PC-3 (cell line): ENCODE measurements at regions not wholly inside any gene's neighbourhood (a gene's known extent, or its start where the extent isn't known, plus 50 kb on each side); places are given as distances from the start of the nearest gene placed in this dataset.

Source experiments
- ATAC-seq: fragments of 200-7000 bp; cut with Tn5 transposase; 2 replicates; pipeline ENCODE4 v1.9.1; 2020; ENCODE audit warnings: mild to moderate bottlenecking, moderate library complexity
- BruUV-seq: library from RNA; stranded (reverse); fragments of 400-500 nt; replicated peaks from 2 replicates; lab custom pipeline; 2021; lab: Mats Ljungman, UMichigan
- CTCF ChIA-PET: fragments of 300-600 bp; sonication (Branson Sonifier 250); formaldehyde crosslinking; loops from one replicate; lab custom pipeline; 2022; ENCODE audit warnings: antibody characterized with exemption; lab: Charles Lee
- POLR2A ChIA-PET: fragments of 300-600 bp; sonication (Branson Sonifier 250); formaldehyde crosslinking; loops from one replicate; lab custom pipeline; 2022; ENCODE audit warnings: antibody characterized with exemption; ENCODE audit not compliant: unreplicated experiment; lab: Charles Lee
- DNase-seq: peaks from one replicate; pipeline ENCODE4 v3.0.0-alpha.2; 2015
- H2AFZ ChIP-seq: fragments of 300-600 bp; sonication (generic); 2 replicates; pipeline ENCODE4 v1.6.0; 2016; ENCODE audit warnings: antibody characterized with exemption, low read length
- H3F3A ChIP-seq: fragments of 300-600 bp; sonication (generic); one replicate; pipeline ENCODE4 v1.6.0; 2017; ENCODE audit warnings: antibody characterized with exemption, low read length, control low read depth, mild to moderate bottlenecking; ENCODE audit not compliant: unreplicated experiment
- H3K27ac ChIP-seq: fragments of 300-600 bp; sonication (generic); 2 replicates; pipeline ENCODE4 v1.5.1; 2016; ENCODE audit warnings: mild to moderate bottlenecking, low read length
- H3K27me3 ChIP-seq: fragments of 300-600 bp; sonication (generic); 2 replicates; pipeline ENCODE4 v1.6.1; 2016; ENCODE audit warnings: low read length, mixed read lengths
- H3K36me3 ChIP-seq: fragments of 300-600 bp; sonication (generic); 2 replicates; pipeline ENCODE4 v1.6.1; 2016; ENCODE audit warnings: low read depth, mixed run types, low read length, mixed read lengths
- H3K4me1 ChIP-seq: fragments of 300-600 bp; sonication (generic); 2 replicates; pipeline ENCODE4 v1.5.1; 2016; ENCODE audit warnings: low read length; ENCODE audit not compliant: insufficient read depth
- H3K4me2 ChIP-seq: fragments of 300-600 bp; sonication (generic); 2 replicates; pipeline ENCODE4 v1.6.0; 2016; ENCODE audit warnings: low read length
- H3K4me3 ChIP-seq: fragments of 300-600 bp; sonication (generic); 2 replicates; pipeline ENCODE4 v1.5.1; 2016; ENCODE audit warnings: mild to moderate bottlenecking, low read length, mixed read lengths
- H3K79me2 ChIP-seq: fragments of 300-600 bp; sonication (generic); 2 replicates; pipeline ENCODE4 v1.6.1; 2017; ENCODE audit warnings: low read length, mixed read lengths
- H3K9ac ChIP-seq: fragments of 300-600 bp; sonication (generic); 2 replicates; pipeline ENCODE4 v1.6.0; 2016; ENCODE audit warnings: mild to moderate bottlenecking, low read length
- H3K9me2 ChIP-seq: fragments of 300-600 bp; sonication (generic); replicated peaks from 2 replicates; pipeline ENCODE4 v1.6.1; 2016; ENCODE audit warnings: mixed run types, low read length, mixed read lengths
- H3K9me3 ChIP-seq: fragments of 300-600 bp; sonication (generic); 2 replicates; pipeline ENCODE4 v1.6.1; 2016; ENCODE audit warnings: low read length, mixed read lengths
- H4K20me1 ChIP-seq: fragments of 300-600 bp; sonication (generic); 2 replicates; pipeline ENCODE4 v1.6.1; 2016; ENCODE audit warnings: low read length, mixed read lengths
- EZH2 ChIP-seq: fragments of 300-600 bp; sonication (generic); IDR thresholded peaks from one replicate; pipeline ENCODE4 v1.6.1; 2017; ENCODE audit warnings: antibody characterized with exemption, mild to moderate bottlenecking, low read length; ENCODE audit not compliant: unreplicated experiment
- EZH2phosphoT487 ChIP-seq: fragments of 300-600 bp; sonication (generic); IDR thresholded peaks from 2 replicates; pipeline ENCODE4 v1.6.1; 2018; ENCODE audit warnings: mild to moderate bottlenecking, antibody characterized with exemption, low read length, borderline replicate concordance
- intact Hi-C: fragments of 100-400 bp; cut with micrococcal nuclease; formaldehyde crosslinking; loops from 2 replicates; pipeline ENCODE4 v1.9.0; 2023
- TF ChIP-seq, protein P1 (sequence below): fragments of 300-600 bp; sonication (generic); conservative IDR thresholded peaks from 2 replicates; pipeline ENCODE4 v1.5.1; 2017; ENCODE audit warnings: antibody characterized with exemption, low read depth, mild to moderate bottlenecking, low read length

DNA sequence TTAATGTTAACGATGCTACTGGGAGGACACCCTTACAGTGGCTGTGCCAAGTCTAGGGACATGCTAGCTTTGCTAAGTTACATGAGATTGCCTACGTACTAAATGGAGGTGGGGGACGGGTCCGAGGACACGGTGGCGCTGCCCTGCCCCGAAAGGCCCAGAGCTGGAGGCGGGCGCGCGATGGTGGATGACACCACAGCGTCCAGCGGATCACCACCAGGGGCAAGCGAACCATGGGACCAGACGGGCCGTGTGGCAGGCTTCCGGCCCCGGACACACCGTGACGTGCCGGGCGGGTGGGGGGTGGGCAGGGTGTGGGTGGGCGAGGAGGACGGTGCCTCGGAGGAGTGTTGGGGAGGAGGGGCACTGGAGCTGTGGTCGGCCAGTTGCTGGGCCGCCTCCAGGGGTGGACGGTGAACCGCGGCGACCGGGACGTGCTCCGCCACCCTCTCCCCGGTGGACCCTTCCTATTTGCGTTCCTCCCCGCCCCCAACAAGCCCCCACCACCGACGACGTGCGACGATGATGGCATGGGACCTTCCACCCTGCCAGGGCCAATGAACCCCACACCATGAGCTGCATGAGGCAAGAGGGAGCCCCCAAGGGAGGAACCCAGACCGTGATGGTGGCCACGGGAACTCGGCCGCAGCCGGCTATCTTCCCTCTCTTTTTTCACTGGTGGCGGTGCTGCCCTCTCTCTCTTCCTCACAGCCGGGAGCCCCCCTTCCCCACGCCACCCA is 773.3 kb upstream of the DEFB115 start:
- H3K9ac ChIP-seq = no peak overlapping the region
- TF ChIP-seq EZH2phosphoT487 (no peak), EZH2 (no peak)
- TF ChIP-seq, protein P1, sequence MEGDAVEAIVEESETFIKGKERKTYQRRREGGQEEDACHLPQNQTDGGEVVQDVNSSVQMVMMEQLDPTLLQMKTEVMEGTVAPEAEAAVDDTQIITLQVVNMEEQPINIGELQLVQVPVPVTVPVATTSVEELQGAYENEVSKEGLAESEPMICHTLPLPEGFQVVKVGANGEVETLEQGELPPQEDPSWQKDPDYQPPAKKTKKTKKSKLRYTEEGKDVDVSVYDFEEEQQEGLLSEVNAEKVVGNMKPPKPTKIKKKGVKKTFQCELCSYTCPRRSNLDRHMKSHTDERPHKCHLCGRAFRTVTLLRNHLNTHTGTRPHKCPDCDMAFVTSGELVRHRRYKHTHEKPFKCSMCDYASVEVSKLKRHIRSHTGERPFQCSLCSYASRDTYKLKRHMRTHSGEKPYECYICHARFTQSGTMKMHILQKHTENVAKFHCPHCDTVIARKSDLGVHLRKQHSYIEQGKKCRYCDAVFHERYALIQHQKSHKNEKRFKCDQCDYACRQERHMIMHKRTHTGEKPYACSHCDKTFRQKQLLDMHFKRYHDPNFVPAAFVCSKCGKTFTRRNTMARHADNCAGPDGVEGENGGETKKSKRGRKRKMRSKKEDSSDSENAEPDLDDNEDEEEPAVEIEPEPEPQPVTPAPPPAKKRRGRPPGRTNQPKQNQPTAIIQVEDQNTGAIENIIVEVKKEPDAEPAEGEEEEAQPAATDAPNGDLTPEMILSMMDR = no peak
- ChIA-PET POLR2A (no interaction called here), CTCF (no interaction called here)
- H3K9me3 ChIP-seq = peaks cover 9% of the 10 kb centered on the region; the same call in 1 of the 2 replicates
- no peaks in the 10 kb centered on the region for H3K4me1 ChIP-seq
- no peaks in the 10 kb centered on the region for H3K9me2 ChIP-seq
- H3K4me2 ChIP-seq = no peak overlapping the region
- H4K20me1 ChIP-seq = no peaks in the 10 kb centered on the region
- no peak overlapping the region for H3K27ac ChIP-seq
- no peaks in the 10 kb centered on the region for H3K79me2 ChIP-seq
- no peaks in the 10 kb centered on the region for H3K36me3 ChIP-seq
- DNase-seq (no peak), ATAC-seq (no peak)
- H3K4me3 ChIP-seq = no peak overlapping the region
- H3F3A ChIP-seq = no peaks in the 10 kb centered on the region
- intact Hi-C loops = no loop called here
- BruUV-seq = no TSS peak
- no peaks in the 10 kb centered on the region for H3K27me3 ChIP-seq
- no peak overlapping the region for H2AFZ ChIP-seq

DNA sequence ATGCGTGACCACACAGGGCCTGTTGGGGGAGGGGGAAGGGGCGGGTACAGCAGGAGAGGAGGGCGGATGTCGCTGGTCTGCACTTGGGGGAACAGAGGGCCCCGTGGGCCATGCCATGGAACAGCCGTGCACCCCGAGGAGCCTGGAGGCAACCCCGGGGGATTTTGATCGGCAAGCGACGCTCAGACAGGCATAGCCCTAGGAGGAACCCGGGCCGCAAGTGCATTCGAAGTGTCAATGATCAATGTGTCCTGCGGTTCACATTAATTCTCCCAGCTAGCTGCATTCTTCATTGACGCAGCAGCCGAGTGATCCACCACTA is 772.8 kb upstream of the DEFB115 start:
- TF ChIP-seq EZH2phosphoT487 = no peak
- TF ChIP-seq, protein P1 = no peak
- no peak for TF ChIP-seq EZH2
- ATAC-seq = no peak
- H3K4me1 ChIP-seq = no peaks in the 10 kb centered on the region
- no peak overlapping the region for H3K4me3 ChIP-seq
- intact Hi-C loops = no loop called here
- H3K36me3 ChIP-seq = no peaks in the 10 kb centered on the region
- POLR2A ChIA-PET = no interaction called here
- CTCF ChIA-PET = no interaction called here
- H3K27ac ChIP-seq = no peak overlapping the region
- H4K20me1 ChIP-seq = no peaks in the 10 kb centered on the region
- H3K4me2 ChIP-seq = no peak overlapping the region
- DNase-seq = no peak
- 0 out of 2 replicates have a peak, but pooled peaks cover 6% of the 10 kb centered on the region for H3K9me3 ChIP-seq
- H3K27me3 ChIP-seq = no peaks in the 10 kb centered on the region
- no peaks in the 10 kb centered on the region for H3K79me2 ChIP-seq
- no peaks in the 10 kb centered on the region for H3F3A ChIP-seq
- H3K9ac ChIP-seq = no peak overlapping the region
- no peaks in the 10 kb centered on the region for H3K9me2 ChIP-seq
- no TSS peak for BruUV-seq
- H2AFZ ChIP-seq = no peak overlapping the region

DNA sequence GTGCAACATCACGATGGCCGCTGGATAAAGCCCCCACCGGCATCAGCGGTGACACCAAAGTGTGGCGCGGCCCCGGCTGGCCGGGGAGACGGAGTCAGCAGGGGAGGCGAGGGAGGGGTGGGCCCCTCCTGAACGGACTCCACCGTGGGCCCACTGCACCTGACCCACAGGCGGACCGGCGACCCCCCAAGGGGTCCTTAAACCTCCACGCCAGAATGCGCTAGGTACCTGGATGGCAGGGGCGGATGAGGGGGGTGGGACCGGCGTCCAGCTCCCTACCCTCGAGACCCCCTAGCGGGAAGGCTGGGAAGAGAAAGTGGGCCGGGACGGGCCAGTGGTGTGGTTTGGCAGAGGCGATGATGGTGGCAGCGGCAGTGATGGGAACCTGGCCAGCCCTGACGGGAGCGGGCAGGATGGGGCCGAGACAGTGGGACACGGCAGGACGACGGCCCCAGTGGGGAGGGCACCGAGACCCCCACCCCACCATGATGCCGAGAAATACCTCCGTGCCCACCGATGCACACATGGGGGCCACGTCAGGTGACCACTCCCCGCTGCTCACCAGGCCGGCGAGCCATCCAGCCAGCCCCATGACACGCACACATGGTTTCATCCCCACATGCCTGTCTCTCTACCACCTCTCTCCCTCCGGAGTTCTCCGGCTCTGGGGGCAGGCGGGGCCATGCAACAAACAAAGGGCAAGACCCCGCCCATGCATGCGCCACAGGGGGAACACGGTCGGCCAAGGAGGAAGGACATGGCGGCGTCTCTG is 771.9 kb upstream of the DEFB115 start:
- Histone ChIP-seq H3K9ac (no peak overlapping the region), H3K4me3 (no peak overlapping the region), H2AFZ (no peak overlapping the region), H3K27ac (no peak overlapping the region), H3K4me1 (no peaks in the 10 kb centered on the region), H3K79me2 (no peaks in the 10 kb centered on the region), H3K27me3 (no peaks in the 10 kb centered on the region), H3K4me2 (no peak overlapping the region), H3F3A (no peaks in the 10 kb centered on the region), H3K36me3 (no peaks in the 10 kb centered on the region), H3K9me2 (no peaks in the 10 kb centered on the region), H4K20me1 (no peaks in the 10 kb centered on the region), H3K9me3 (0 out of 2 replicates have a peak, but pooled peaks cover 6% of the 10 kb centered on the region)
- no TSS peak for BruUV-seq
- no peak for ATAC-seq
- CTCF ChIA-PET = no interaction called here
- no peak for DNase-seq
- POLR2A ChIA-PET = no interaction called here
- TF ChIP-seq EZH2 = no peak
- no peak for TF ChIP-seq EZH2phosphoT487
- TF ChIP-seq, protein P1 = no peak
- intact Hi-C loops = no loop called here
